Trophoblast cell (in vitro differentiated cells and primary cell): ENCODE measurements at regions not wholly inside any gene's neighbourhood (a gene's known extent, or its start where the extent isn't known, plus 50 kb on each side); places are given as distances from the start of the nearest gene placed in this dataset.

ENCODE experiments used
- DNase-seq, 2 donors: peaks; one replicate each; pipeline ENCODE4 v3.0.0-alpha.2; 2016
- H2AFZ ChIP-seq: 2 replicates; pipeline ENCODE4 v1.6.1; 2013; ENCODE audit warnings: low read length, moderate library complexity, mild to moderate bottlenecking; ENCODE audit not compliant: insufficient read depth, poor library complexity
- H2AK5ac ChIP-seq: 2 replicates; pipeline ENCODE4 v1.6.1; 2013; ENCODE audit warnings: mild to moderate bottlenecking, low read length
- H2BK120ac ChIP-seq: 2 replicates; pipeline ENCODE4 v1.6.1; 2013; ENCODE audit warnings: low read length, mild to moderate bottlenecking, moderate library complexity; ENCODE audit not compliant: insufficient read depth, poor library complexity
- H2BK12ac ChIP-seq: 2 replicates; pipeline ENCODE4 v1.6.1; 2013; ENCODE audit warnings: mild to moderate bottlenecking, low read length, moderate library complexity
- H2BK5ac ChIP-seq: 2 replicates; pipeline ENCODE4 v1.6.1; 2013; ENCODE audit warnings: low read length, low read depth, moderate library complexity, mild to moderate bottlenecking; ENCODE audit not compliant: poor library complexity
- H3K14ac ChIP-seq: 2 replicates; pipeline ENCODE4 v1.6.1; 2013; ENCODE audit warnings: mild to moderate bottlenecking, low read length
- H3K18ac ChIP-seq: 2 replicates; pipeline ENCODE4 v1.6.1; 2013; ENCODE audit warnings: mild to moderate bottlenecking, low read length
- H3K23ac ChIP-seq: 2 replicates; pipeline ENCODE4 v1.6.1; 2013; ENCODE audit warnings: low read length
- H3K27ac ChIP-seq: 2 replicates; pipeline ENCODE4 v1.5.1; 2013; ENCODE audit warnings: low read depth, mild to moderate bottlenecking, inconsistent platforms, low read length, moderate library complexity
- H3K27me3 ChIP-seq: 2 replicates; pipeline ENCODE4 v1.6.1; 2013; ENCODE audit warnings: inconsistent platforms, mild to moderate bottlenecking, low read length, moderate library complexity; ENCODE audit not compliant: insufficient read depth
- H3K36me3 ChIP-seq, 2 experiments: 1 replicate in 1 of 2; 2 replicates in 1 of 2; pipeline ENCODE4 v1.6.1; 2013; ENCODE audit warnings: low read length in 2 of 2, mild to moderate bottlenecking in 2 of 2, moderate library complexity in 1 of 2; ENCODE audit not compliant: insufficient read depth in 2 of 2, control insufficient read depth in 1 of 2
- H3K4ac ChIP-seq: 2 replicates; pipeline ENCODE4 v1.6.1; 2013; ENCODE audit warnings: low read depth, mild to moderate bottlenecking, low read length, moderate library complexity
- H3K4me1 ChIP-seq, 2 experiments: 1 replicate in 1 of 2; 2 replicates in 1 of 2; pipeline ENCODE4 v1.6.1; 2013; ENCODE audit warnings: low read length in 2 of 2, mild to moderate bottlenecking in 2 of 2, moderate library complexity in 1 of 2; ENCODE audit not compliant: insufficient read depth in 2 of 2, control insufficient read depth in 1 of 2
- H3K4me2 ChIP-seq: 2 replicates; pipeline ENCODE4 v1.6.1; 2013; ENCODE audit warnings: inconsistent platforms, mild to moderate bottlenecking, low read length, moderate library complexity
- H3K4me3 ChIP-seq: 2 replicates; pipeline ENCODE4 v1.5.1; 2013; ENCODE audit warnings: mild to moderate bottlenecking, low read depth, low read length, inconsistent platforms
- H3K79me1 ChIP-seq: one replicate; pipeline ENCODE4 v1.6.1; 2013; ENCODE audit warnings: low read length
- H3K79me2 ChIP-seq: 2 replicates; pipeline ENCODE4 v1.6.1; 2013; ENCODE audit warnings: low read length, mild to moderate bottlenecking; ENCODE audit not compliant: control insufficient read depth, insufficient read depth, poor library complexity
- H3K9ac ChIP-seq: 2 replicates; pipeline ENCODE4 v1.6.1; 2013; ENCODE audit warnings: mild to moderate bottlenecking, low read length
- H3K9me3 ChIP-seq: 2 replicates; pipeline ENCODE4 v1.6.1; 2013; ENCODE audit warnings: low read depth, mild to moderate bottlenecking, control low read depth, inconsistent platforms, low read length; ENCODE audit not compliant: insufficient read depth
- H4K12ac ChIP-seq: 2 replicates; pipeline ENCODE4 v1.6.1; 2013; ENCODE audit warnings: low read depth, mild to moderate bottlenecking, low read length, moderate library complexity
- H4K8ac ChIP-seq: 2 replicates; pipeline ENCODE4 v1.6.1; 2013; ENCODE audit warnings: low read depth, mild to moderate bottlenecking, low read length, moderate library complexity
- H4K91ac ChIP-seq: one replicate; pipeline ENCODE4 v1.6.1; 2013; ENCODE audit warnings: low read depth, mild to moderate bottlenecking, low read length, moderate library complexity
- WGBS: extraction: QIAGEN DNeasy Blood & Tissue Kit; methylation state at CpG from one replicate; pipeline ENCODE4 v1.1.7; 2013; ENCODE audit warnings: missing lambda C conversion rate; ENCODE audit not compliant: insufficient read length, insufficient coverage; ENCODE audit errors: extremely low coverage; 5-methylcytosine and 5-hydroxymethylcytosine counted together

DNA sequence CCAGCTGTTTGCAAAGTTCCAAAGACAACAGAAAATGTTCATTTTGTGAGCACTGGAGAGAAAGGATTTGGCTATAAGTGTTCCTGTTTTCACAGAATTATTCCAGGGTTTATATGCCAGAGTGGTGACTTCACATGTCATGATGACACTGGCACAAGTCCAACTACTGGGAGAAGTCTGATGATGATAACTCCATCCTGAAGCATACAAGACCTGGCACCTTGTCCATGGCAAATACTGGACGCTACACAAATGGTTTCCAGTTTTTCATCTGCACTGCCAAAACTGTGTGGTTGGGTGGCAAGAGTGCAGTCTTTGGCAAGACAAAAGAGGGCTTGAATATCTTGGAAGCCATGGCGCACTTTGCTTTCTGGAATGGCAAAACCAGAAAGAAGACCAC, 385.0 kb downstream of the CDH11 start:
- no peak overlapping the region for H2AK5ac ChIP-seq
- no peaks in the 10 kb centered on the region for H3K79me2 ChIP-seq
- H4K12ac ChIP-seq = no peak overlapping the region
- H3K27me3 ChIP-seq = no peaks in the 10 kb centered on the region
- no peak overlapping the region for H3K4me3 ChIP-seq
- H3K14ac ChIP-seq = no peak overlapping the region
- no peaks in the 10 kb centered on the region for H3K36me3 ChIP-seq
- no peak overlapping the region for H3K23ac ChIP-seq
- H2BK5ac ChIP-seq = no peak overlapping the region
- no peaks in the 10 kb centered on the region for H3K4me1 ChIP-seq
- no peak overlapping the region for H3K18ac ChIP-seq
- H3K9ac ChIP-seq = no peak overlapping the region
- H2AFZ ChIP-seq = no peak overlapping the region
- no peak overlapping the region for H4K8ac ChIP-seq
- no peak overlapping the region for H3K4ac ChIP-seq
- no peak overlapping the region for H2BK12ac ChIP-seq
- no CpG with 5 or more reads among the region's 2 CpGs for WGBS
- H2BK120ac ChIP-seq = no peak overlapping the region
- no peaks in the 10 kb centered on the region for H3K9me3 ChIP-seq
- no peak overlapping the region for H3K27ac ChIP-seq
- DNase-seq = no peak
- no peak overlapping the region for H3K4me2 ChIP-seq
- H4K91ac ChIP-seq = no peak overlapping the region
- no peaks in the 10 kb centered on the region for H3K79me1 ChIP-seq

DNA sequence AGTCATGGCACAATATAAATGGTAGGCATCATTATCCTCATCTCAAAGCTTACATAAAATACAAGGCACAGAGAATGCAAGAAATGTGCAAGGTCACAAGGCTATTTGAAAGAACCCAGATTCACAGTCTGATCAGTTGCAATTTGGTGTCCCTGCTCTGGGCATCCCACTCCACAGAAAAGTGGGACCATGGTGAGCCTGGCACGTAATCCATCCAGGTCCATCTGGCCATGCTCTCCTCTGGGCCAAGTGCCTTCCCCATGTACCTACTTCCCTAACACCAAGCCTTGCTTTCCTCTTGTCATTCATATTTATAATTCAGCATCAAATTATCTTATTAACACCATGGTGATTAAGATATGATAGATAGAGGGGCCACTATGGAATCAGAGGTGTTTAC, 390.0 kb downstream of the CDH11 start:
- no peaks in the 10 kb centered on the region for H3K79me1 ChIP-seq
- no peak overlapping the region for H3K4me2 ChIP-seq
- H3K23ac ChIP-seq = no peak overlapping the region
- H4K12ac ChIP-seq = no peak overlapping the region
- H3K9me3 ChIP-seq = no peaks in the 10 kb centered on the region
- no peak overlapping the region for H3K14ac ChIP-seq
- no peaks in the 10 kb centered on the region for H3K4me1 ChIP-seq
- H2BK12ac ChIP-seq = no peak overlapping the region
- H3K79me2 ChIP-seq = no peaks in the 10 kb centered on the region
- no peak overlapping the region for H2BK120ac ChIP-seq
- H3K4ac ChIP-seq = no peak overlapping the region
- H3K27ac ChIP-seq = no peak overlapping the region
- H4K8ac ChIP-seq = no peak overlapping the region
- H2AFZ ChIP-seq = no peak overlapping the region
- H3K4me3 ChIP-seq = no peak overlapping the region
- no peaks in the 10 kb centered on the region for H3K36me3 ChIP-seq
- no peak overlapping the region for H3K9ac ChIP-seq
- H4K91ac ChIP-seq = no peak overlapping the region
- no peak overlapping the region for H2AK5ac ChIP-seq
- no peak overlapping the region for H3K18ac ChIP-seq
- no peak overlapping the region for H2BK5ac ChIP-seq
- no peak for DNase-seq
- no peaks in the 10 kb centered on the region for H3K27me3 ChIP-seq
- WGBS = no CpG with 5 or more reads among the region's 1 CpG

DNA sequence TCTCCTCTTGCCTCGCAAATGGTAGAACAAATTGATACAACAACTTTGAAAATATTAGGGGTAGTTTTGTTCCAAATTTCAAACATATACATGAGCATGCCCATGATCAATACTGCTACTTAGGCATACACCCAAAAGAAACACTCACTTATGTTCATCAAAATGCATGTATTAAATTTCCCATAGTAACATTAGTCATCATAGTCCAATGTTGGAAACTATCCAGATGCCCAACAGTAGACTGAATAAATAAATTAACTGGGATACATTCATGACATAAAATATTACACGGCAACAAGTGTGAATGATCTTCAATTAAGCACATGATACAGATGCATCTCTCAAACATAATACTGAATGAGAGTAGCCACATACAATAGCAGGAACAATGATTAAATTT, 391.6 kb downstream of the CDH11 start:
- H3K27ac ChIP-seq = no peak overlapping the region
- H3K79me2 ChIP-seq = no peaks in the 10 kb centered on the region
- no peak overlapping the region for H3K18ac ChIP-seq
- H2BK120ac ChIP-seq = no peak overlapping the region
- H3K23ac ChIP-seq = no peak overlapping the region
- H2BK12ac ChIP-seq = no peak overlapping the region
- H4K12ac ChIP-seq = no peak overlapping the region
- H3K9me3 ChIP-seq = no peaks in the 10 kb centered on the region
- no peak for DNase-seq
- no peak overlapping the region for H2BK5ac ChIP-seq
- no peaks in the 10 kb centered on the region for H3K4me1 ChIP-seq
- H3K27me3 ChIP-seq = no peaks in the 10 kb centered on the region
- H3K4me3 ChIP-seq = no peak overlapping the region
- H2AK5ac ChIP-seq = no peak overlapping the region
- H3K79me1 ChIP-seq = no peaks in the 10 kb centered on the region
- no peak overlapping the region for H3K4ac ChIP-seq
- no peak overlapping the region for H4K91ac ChIP-seq
- H3K14ac ChIP-seq = no peak overlapping the region
- no peaks in the 10 kb centered on the region for H3K36me3 ChIP-seq
- H3K9ac ChIP-seq = no peak overlapping the region
- H2AFZ ChIP-seq = no peak overlapping the region
- no peak overlapping the region for H4K8ac ChIP-seq
- H3K4me2 ChIP-seq = no peak overlapping the region
- WGBS = no CpG with 5 or more reads among the region's 2 CpGs

DNA sequence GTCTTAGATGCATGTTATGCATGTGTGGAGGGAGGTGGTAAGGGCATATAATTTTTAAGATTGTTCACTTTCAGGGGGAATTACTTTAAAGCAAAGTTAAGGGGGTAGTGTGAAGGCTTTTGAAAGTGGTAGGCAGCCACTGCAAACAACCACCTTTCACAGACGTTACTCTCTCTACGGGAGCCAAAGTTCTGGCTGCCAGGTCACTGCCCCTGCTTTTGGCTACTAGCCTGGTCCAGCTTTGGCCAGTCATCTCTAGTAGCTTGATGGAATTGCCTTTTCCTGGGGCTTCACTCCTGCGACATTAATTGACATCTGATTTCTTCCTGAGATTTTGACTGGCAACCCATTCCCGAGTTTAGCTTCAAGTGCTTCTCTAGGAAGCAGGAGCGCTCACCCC, 397.5 kb downstream of the CDH11 start:
- H3K27me3 ChIP-seq = no peaks in the 10 kb centered on the region
- H3K79me2 ChIP-seq = no peaks in the 10 kb centered on the region
- H2AFZ ChIP-seq = no peak overlapping the region
- H3K9me3 ChIP-seq = peaks cover 1% of the 10 kb centered on the region
- H4K91ac ChIP-seq = no peak overlapping the region
- no peak overlapping the region for H3K27ac ChIP-seq
- H3K36me3 ChIP-seq = no peaks in the 10 kb centered on the region
- no peak overlapping the region for H4K8ac ChIP-seq
- no peak overlapping the region for H3K23ac ChIP-seq
- H3K4me1 ChIP-seq = no peaks in the 10 kb centered on the region
- no peak for DNase-seq
- no peaks in the 10 kb centered on the region for H3K79me1 ChIP-seq
- H4K12ac ChIP-seq = no peak overlapping the region
- H3K4me3 ChIP-seq = no peak overlapping the region
- no peak overlapping the region for H2BK12ac ChIP-seq
- no peak overlapping the region for H3K18ac ChIP-seq
- H3K9ac ChIP-seq = no peak overlapping the region
- H2BK5ac ChIP-seq = no peak overlapping the region
- no peak overlapping the region for H2BK120ac ChIP-seq
- no CpG with 5 or more reads among the region's 5 CpGs for WGBS
- no peak overlapping the region for H3K4ac ChIP-seq
- H3K4me2 ChIP-seq = no peak overlapping the region
- H2AK5ac ChIP-seq = no peak overlapping the region
- no peak overlapping the region for H3K14ac ChIP-seq
